NOMO-1 treated with DMSO at 0.1 percent for 48 hours (cell line): ENCODE measurements at regions not wholly inside any gene's neighbourhood (a gene's known extent, or its start where the extent isn't known, plus 50 kb on each side); places are given as distances from the start of the nearest gene placed in this dataset.

ENCODE experiments used
- DNase-seq: peaks from one replicate; lab custom pipeline; 2025; ENCODE audit not compliant: unreplicated experiment; lab: John Stamatoyannopoulos, UW

- no peak for DNase-seq
These were observed 156.3 kb upstream of the GSC start for GRCh38 chr14:94926176-94926575.

DNA sequence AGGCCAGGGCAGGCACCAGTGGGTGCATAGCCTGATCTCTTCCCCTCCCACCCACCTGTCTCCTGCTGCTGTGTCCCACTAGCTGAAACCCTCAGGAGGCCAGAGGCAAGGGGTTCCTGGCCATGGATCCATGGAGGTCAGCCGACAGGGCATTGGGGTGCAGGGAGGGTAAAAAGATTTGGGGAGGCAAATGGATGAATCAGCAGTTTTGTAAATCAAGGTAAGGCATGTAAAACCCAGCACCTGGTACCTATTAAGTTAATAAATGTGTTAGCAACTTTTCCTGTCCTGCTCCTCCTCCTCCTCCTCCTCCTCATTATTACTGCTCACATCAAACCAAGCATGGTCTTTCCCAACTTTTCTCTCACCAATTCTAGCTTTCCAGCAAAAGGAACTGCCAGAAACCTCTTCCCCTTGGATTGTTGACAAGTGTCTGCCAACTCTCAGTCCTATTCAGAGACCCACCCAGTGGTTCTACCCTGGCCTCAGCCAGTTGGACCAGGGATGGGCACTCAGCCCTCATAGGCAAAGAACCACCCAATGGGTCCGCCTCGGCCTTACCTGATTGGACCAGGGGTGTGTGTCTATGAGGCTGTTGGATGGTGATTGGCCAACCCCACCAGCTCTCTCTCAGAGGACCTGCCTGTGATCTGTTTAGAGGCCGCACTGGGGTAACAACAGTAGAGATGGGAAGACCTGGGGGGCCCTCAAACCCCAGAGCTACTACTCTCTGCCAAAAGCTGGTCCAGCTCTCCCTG is 155.7 kb upstream of the GSC start:
- no peak for DNase-seq

GRCh38 chr14:94924189-94924588 is 154.3 kb upstream of the GSC start:
- no peak for DNase-seq

GRCh38 chr14:94923786-94924185 is 153.9 kb upstream of the GSC start:
- no peak for DNase-seq

GRCh38 chr14:94922595-94923239 is 152.8 kb upstream of the GSC start:
- no peak for DNase-seq

- DNase-seq = no peak
These were observed 152.1 kb upstream of the GSC start for GRCh38 chr14:94921882-94922585.

DNA sequence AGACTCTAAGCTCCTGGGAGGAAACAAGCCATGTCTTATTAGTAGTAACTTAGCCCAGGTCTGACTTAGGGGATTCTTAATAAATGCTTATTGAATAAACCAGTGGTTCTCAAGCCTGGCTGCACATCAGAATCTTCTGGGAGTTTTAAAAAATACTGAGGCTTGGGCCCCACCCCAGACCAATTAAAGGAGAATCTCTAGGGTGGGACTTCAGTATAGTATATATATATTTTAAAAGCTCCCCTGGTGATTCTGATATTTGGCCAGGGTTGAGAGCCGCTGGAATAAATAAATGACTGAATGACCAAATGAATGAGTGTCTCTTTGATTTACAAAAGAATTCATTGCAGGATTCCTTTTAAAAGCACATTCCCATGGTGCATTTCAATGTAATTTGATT is 151.5 kb upstream of the GSC start:
- no peak for DNase-seq

DNA sequence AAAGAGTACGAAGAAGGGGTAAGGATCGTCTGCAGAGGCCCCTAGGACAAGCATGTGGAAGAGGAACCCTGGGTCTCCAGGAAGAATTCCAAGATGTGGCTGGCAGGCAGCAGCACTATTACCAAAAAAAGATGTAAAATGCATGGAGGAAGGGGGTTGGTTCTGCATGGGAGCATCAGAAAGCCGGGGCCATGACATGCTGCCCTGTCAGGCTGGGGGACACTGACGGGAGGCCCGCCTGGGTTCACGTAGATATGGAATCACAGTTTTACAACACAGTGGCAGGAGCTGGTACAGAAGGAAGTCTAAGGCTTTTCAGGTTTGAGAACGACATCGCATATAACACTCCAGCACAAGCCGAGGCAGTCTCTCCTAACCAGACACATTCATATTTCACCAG is 150.0 kb upstream of the GSC start:
- DNase-seq = no peak

DNA sequence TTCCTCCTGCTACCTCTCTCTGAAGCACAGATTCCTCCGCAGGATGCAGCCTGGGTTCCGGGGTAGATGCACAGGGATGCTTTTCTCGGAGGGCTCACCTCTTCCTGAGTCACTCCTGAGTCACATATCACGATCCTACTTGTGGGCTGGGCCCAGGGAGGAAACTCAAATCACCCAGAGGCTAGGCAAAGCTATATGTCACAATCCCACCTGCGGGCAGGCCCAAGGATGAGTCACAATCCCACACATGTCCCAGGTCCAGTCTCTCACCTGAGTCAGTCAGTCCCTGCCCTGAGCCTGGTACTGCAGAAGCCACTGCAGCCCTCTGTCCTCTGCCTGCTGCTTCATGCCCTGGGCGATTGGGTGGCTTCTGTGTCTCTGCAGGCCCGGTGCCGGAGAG is 149.0 kb upstream of the GSC start:
- DNase-seq = no peak

DNA sequence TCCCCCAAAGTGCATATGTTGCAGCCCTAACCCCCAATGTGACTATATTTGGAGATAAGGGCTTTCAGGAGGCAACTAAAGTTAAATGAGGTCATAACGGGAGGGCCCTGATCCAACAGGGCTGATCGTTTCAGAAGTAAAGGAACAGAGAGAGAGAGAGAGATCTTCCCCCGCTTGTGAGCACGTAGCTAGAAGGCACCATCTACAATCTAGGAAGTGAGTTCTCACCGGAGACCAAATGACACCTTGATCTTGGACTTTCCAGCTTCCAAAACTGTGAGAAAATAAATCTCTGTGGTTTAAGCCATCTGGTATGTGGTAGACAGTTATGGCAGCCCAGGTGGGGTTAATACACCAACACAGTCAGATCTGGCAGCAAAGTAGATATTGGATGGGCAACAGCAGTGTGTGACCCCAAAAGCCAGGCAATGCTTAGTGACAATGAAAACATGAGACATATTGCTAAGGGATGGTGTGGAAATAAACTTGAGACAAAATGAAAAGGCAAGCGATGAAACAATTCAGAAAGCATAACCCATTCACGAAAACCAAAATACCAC is 147.2 kb upstream of the GSC start:
- no peak for DNase-seq

- DNase-seq = no peak
These were observed 144.3 kb upstream of the GSC start for GRCh38 chr14:94914191-94914590.

DNA sequence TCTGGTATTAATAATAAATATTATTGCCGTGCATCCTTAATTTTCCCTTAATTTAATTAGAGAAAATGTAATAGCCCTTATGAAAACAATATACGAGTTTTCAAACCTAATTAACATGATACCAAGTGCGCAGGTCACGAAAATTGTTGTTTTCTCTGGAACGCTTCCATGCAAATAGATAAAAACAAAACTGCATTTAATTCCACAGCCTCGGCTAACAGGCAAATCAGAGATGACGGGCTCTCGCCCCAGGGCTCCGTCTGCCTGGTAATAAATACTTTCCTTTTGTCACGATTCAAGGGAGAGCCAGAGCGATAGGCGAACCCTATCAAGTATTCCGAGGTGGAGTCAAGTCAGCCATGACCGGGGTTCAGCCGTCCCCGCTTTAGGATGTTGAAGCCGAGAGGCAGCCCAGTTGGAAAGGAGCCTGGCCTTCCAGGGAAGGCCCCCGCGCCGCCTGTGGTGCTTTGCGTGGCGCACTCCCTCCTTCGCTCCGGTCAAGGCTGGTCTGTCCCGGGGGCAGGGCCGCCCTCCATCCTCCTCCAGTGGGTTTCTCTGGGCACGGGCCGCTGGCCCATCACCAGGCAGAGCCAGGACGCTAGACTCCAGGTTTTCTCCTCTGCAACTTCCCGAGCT is 137.8 kb upstream of the GSC start:
- no peak for DNase-seq

DNA sequence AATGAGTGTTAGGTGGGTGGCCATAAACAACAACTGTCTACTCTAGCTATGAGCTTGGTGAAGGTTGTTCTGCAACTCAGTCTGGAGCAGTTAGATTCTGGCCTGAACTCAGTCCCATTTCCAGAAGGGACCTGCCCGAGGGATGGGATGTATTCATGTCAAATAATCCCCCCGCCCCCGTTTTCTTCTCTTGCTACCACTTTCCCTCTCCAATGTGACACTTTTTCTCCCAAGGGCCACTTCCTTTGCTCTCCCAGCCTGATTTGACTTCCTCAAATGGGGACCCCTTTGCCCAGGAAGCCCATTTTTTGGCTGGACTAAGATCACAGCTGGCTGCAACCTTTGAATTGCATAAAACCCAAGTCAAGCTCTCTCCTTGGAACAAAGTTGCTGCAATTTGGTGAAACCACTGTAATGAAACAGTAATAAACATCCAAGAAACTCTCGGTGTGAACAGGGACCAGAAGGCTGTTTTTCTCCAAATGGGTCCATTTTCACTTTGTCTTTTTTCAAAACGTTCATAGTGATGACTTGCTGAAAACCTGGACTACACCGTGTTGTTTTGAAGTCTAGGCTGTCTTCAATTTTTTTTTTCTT is 137.2 kb upstream of the GSC start:
- no peak for DNase-seq

GRCh38 chr14:94906577-94906976 is 136.7 kb upstream of the GSC start:
- no peak for DNase-seq

GRCh38 chr14:94904636-94905035 is 134.7 kb upstream of the GSC start:
- no peak for DNase-seq

- no peak for DNase-seq
These were observed 134.0 kb upstream of the GSC start for GRCh38 chr14:94903883-94904282.

GRCh38 chr14:94903338-94903737 is 133.4 kb upstream of the GSC start:
- DNase-seq = no peak

- no peak for DNase-seq
These were observed 127.6 kb upstream of the GSC start for GRCh38 chr14:94897561-94897960.

- no peak for DNase-seq
These were observed 127.2 kb upstream of the GSC start for GRCh38 chr14:94897082-94897481.

GRCh38 chr14:94893411-94894160 is 123.7 kb upstream of the GSC start:
- no peak for DNase-seq
